HG03520 (cell line): ENCODE measurements at regions not wholly inside any gene's neighbourhood (a gene's known extent, or its start where the extent isn't known, plus 50 kb on each side); places are given as distances from the start of the nearest gene placed in this dataset.
"Not testable (repeated sequence)": the region's sequence is repeated elsewhere in the genome, so short reads cannot be mapped to it uniquely, and the experiment has no call there.

Source experiments
- ATAC-seq: cut with Tn5 transposase; IDR thresholded peaks from one replicate; pipeline ENCODE4 v1.9.1; 2021; ENCODE audit warnings: mild to moderate bottlenecking, moderate library complexity; ENCODE audit not compliant: unreplicated experiment

DNA sequence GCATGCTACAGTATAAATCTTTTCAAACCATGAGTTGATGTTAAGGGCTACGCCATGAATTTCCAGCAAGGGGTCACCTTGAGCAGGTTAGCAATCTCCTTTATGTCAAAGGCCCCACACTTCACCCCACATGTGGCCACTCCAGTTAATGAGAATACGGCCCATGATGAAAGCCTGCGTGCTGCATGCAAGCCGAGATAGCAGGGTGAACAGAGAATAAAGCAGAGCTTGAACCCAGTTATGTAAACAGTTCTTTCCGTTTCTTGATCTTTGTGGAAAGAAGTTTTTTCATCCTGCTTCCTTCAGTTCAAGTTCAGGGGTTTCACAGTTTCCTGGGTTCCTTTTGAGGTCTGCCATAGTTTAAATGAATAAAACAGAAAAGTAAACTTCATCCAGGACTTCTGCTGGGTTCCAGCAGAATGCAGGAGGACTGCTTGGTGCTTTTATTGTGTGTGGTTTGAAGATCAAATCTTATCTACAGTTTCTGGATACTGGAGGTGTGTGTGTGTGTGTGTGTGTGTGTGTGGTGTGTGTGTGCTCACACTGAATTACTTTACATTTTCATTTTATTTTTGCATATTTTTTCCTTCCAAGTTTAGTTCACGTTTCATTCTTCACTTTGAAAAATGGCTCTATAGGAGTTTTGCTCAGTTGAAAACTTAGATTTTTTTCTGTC is 87.1 kb downstream of the HMHB1 start:
- no peak for ATAC-seq

DNA sequence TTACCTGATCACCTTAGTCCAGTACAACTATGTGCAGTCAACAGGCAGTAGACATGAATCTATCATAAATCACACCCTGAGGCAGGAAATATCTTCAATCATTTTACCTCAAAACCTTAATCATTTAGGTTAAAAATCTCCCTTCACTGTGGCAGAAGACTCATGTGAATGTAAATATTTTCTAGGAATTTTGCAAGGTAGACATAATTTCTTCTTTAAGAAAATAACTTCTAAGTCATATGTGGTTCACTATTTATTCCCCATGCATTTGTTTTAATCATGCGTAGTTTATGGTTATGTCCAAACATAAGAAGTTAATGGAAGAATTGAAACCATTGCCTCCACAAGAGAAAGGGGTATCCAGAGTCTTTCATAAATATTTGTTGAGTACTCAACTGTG is 97.0 kb downstream of the HMHB1 start:
- ATAC-seq = no peak

DNA sequence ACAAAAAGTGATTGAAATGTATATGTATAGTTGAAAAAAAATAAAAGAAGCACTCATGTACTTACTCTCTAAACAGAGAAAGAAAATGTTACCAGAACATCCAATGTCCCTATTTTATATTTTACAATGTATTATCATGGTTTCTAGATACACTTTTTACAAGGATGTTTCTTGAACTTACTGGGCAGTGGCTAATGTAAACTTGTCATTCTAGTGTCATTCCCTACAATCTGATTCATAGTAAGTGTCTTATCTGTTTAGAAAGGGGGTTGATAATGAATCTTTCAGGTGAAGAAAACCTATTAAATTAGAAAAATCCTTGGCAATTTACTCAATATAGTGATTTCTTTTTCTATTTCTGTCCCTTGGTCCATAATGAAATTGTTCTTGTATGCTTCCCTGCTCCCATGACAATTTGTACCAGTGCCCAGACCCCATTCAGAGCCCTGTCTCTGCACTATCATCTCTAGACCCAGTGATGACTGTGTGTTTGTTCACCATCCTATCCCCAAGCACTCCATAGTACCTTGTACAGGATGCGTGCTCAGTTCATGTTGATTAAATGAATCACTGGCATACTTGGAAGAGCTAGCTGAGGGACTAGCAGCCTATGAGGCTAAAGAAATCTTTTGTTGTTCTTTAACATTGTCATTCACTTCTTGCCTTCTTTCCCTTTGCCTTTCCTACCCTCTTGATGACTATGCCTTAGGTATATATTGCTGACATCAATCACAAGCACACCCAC is 101.2 kb downstream of the HMHB1 start:
- ATAC-seq = no peak

DNA sequence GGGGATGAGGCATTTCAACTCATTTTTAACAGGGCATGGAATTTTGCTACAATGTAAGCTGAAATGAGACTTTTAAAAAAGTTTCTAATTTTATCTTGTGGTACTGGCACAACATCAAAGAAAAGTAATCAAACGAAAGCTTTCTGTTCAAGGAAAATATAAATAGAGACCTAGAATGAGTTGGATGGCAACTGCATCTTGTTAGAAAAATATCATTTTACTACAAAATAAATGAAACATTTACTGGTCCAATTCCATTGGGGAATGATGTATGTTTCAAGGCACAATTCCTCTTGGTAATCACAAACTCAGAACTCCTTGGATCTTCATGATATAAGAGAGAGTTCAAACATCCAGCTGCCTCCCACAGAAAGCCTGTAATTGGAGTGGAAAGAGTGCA is 102.8 kb downstream of the HMHB1 start:
- ATAC-seq = no peak

DNA sequence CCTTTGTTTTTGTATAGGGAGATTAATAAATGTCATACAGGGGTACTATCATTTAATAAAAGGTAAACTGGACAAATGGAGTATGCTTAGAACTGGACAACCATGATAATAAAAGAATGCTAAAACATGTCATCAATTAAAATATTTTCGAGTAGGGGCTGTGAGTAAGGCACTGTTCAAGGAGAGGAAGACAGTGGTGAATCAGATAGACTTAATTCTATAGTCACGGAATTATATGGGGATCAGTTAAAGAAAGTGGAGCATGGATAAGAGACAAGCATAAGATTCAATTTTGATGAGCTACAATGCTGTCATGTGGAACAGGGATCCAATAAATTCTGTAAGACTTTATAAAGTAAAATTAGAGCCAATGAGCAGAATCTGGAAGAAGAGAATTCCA is 104.5 kb downstream of the HMHB1 start:
- no peak for ATAC-seq

DNA sequence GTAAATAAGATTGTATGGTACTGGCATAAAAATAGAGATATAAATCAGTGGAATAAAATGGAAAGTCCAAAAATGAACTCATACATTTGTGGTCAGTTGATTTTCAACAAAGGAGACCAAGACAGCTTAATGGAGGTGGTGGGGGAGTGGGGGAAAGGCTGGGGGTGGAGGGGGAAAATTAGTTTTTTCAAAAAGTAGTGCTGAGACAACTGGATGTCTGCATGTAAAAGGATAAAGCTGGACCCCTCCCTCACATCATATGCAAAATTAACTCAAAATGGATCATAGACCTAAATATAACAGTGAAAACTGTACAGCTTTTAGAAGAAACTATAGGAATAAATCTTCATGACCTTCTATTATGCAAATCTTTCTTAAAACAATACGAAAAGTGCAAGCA is 107.0 kb downstream of the HMHB1 start:
- ATAC-seq = no peak

DNA sequence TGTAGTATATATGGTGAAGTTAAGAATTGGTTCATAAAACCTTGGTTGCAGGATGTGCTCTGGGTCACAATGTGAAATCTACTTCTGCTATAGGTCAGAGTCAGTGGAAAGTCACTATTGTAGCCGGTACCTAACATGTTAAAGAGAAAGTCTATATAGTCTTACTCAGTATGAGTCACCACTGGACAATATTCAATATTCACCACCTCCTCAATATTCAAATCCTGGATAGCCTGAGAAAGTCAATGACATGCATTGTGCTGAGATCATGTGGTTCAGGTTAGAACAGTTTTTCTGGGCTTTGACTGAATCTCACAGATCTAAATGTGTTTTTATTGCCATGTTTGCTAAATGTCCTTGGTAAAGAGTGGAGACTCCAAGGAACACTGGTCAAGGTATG is 108.8 kb downstream of the HMHB1 start:
- ATAC-seq = no peak

DNA sequence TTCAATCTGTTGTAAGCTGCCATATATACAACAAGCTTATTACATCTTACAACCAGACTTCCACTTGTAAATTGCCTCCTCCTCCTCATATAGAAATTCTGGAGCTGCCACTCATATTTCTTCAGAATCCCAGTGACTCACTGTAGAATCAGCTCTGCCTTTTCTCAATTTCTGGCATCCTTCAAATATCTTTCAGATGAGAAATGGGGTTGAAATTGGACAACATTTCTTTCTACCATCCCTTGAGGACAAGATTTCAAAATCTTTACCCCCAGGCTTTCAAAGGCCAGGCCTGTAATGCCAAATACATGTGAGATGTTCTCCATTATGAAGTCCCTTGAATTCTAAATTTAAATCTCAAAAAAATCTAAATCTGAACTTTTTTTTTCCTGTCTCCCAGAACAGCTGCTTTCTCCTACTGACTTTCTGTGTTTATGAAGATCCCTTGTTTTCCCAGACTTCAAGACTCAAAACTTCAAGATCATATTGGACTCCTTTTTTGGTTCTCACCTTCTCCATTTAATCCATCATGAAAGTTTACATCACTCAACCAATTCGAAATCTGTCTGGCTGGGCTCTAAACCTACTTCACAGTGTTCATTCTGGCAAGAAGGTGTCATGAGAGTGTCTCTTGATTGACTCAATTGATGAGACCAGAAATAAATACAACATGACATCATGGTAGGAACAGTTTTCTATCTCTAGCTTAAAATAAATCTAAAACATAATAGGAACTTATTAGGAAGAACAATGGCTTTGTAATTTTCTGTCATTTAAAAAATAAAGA is 109.8 kb downstream of the HMHB1 start:
- no peak for ATAC-seq

DNA sequence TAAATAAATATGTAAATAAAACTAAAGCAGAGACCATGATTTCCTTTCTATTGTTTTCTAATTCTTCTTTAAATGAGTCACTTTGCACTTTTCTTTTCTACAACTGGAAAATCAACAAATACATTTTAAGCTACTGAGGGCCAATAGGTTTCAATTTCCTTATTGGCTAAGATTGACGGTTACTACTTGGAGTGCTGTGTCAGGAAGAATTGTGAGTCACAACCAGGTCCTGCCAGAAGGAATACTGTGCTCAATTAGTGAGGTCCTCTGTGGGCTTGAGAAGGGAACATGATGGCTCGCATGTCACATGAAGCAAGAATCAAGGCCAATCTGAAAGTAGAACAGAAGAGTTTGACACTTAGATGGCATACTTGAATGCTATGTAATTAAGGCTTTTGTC is 110.8 kb downstream of the HMHB1 start:
- ATAC-seq = no peak

DNA sequence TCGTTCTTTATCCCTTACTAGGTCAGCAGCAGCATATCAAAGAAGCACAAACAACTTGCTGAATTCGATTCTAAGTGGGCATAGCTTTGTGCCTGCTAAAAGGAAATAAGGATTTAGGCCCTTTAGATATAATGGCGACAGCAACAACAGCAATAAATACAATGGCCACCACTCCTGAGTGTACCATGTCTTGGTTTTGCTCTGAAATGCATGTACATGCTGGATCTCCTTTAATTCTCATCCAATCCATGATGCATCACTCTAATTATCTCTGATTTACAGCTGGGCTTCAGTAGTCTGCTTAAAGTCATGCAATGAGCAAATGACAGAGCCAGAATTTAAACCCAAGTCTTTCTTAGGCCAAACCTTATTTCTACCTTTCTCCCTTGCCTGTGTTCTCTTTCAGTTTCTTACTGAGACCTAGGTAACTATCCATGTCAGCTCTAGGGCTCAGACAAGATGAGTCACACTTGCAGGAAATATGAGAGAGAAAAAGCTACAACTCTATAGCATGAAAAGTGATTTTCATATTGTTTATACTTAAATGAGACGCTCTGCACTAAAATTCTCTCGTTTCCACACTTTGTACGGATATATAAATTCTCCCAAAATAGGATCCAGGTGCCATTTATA is 111.8 kb downstream of the HMHB1 start:
- ATAC-seq = peak; percentile 53

DNA sequence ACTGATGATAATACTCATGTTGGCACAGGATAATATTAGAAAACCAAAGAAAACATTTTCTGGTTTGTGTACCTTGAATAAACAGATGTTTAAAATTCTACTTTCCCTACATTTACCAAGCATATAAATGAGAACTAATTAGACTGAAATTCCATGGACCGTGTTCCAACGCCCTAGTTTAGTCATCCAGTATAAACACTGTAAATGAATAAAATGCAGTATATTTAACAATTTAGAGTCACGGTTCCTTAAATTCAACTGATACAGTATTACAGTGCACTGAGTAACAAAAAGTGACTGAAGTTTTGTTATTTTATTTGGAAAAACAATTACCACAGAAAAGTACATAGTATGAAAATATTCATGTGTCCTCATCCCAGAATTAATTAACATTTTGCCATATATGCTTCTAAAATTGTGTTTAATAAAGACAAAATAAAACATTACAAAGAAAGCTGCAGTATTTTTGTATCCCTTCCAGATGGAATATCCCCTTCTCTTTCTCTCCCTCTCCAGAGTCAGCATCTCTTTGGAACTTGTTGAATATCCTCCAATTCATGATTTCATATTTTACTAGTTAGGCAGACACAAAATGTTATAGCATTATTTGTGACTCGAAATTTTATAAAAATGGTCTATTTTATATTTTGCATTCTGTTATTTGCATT is 112.5 kb downstream of the HMHB1 start:
- ATAC-seq = no peak

DNA sequence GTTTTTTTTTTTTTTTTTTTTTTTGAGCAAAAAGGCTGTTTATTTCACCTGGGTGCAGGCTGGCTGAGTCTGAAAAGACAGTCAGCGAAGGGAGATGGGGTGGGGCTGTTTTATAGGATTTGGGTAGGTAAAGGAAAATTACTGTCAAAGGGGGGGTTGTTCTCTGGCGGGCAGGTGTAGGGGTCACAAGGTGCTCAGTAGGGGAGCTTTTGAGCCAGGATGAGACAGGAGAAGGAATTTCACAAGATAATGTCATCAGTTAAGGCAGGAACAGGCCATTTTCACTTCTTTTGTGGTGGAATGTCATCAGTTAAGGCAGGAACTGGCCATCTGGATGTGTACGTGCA is 113.0 kb downstream of the HMHB1 start:
- ATAC-seq = not testable (repeated sequence)

DNA sequence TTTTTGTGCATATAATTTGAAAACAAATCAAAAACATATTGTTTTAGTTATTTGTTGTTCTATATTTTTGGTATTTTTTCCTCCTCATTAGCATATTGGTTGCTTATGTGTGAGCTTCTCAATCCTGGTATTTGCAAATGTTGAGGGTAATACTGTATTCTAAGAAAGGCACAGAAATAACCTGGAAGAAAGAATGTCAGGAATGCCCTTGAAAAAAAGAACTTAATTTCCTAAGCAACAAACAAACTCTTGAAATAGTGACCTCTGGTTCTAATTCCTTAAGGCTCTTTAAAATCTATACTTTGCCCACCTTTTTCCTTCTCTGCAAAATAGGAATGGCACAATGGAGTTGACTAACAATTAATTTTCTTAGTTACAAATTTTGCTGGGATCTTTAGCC is 117.5 kb downstream of the HMHB1 start:
- no peak for ATAC-seq

DNA sequence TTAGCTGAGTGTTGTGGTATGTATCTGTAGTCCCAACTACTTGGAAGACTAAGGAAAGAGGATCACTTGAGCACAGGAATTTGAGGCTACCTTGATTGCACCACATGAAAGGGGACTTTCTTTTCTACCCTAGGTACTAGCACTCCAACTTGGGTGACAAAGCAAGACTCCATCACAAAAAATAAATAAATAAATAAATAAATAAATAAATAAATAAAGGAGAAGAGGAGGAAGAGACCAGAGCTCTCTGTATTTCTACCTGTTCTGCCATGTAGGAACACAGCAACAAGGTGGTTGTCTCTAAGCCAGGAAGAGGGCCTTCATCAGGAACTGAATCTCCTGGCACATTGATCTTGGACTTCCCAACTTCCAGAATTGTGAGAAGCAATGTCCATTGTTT is 118.6 kb downstream of the HMHB1 start:
- ATAC-seq = no peak

DNA sequence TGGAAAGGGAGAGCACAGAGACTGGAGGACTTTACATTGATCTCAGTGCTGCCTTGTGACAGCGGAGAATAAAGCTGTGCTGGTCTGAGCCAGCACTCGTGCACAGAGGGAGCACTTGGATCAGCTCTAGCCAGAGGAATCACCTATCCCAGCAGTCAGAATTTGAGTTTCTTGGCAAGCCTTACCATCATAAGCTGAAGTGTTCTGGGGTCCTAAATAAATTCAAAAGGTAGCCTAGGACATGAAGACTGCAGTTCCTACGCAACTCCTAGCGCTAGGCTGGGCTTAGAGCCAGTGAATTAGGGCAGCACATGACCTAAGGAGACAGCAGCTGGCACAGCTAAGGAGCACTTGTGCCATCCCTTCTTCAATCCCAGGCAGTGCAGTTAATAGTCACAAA is 119.5 kb downstream of the HMHB1 start:
- no peak for ATAC-seq

DNA sequence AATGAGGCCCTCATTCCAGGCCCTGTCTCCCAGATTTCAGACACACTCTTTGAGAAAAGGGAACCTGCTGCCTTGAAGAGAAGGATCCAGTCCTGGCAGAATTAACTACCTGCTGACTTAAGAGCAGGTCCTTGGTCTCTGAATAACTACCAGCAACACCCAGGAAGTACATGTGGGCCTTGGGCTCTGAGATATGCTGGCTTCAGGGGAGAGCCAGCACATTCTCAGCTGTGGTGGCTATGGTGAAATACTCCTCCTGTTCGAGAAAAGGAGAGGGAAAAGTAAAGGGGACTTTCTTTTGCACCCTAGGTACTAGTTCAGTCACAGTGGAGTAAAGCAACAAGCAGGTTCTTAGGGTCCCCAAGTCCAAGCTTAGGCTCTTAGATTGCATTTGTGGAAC is 120.0 kb downstream of the HMHB1 start:
- no peak for ATAC-seq

DNA sequence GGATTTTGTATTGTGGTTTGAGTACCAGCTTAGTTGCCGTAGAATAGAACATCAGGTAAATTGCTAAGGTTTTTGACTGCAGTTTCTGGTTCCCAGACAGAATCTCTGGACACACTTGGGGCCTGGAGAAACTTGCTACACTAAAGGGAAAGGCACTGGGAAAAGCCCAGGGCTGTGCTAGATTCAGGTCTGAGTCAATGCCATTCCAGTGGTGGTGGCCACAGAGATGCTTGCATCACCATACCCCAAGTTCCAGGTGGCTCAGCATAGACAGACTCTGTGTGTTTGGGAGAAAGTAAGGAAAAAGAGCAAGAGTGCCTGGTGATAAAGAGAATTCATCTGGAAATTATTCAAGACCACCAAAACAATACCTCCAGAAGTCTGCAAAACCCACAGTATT is 120.6 kb downstream of the HMHB1 start:
- ATAC-seq = no peak

DNA sequence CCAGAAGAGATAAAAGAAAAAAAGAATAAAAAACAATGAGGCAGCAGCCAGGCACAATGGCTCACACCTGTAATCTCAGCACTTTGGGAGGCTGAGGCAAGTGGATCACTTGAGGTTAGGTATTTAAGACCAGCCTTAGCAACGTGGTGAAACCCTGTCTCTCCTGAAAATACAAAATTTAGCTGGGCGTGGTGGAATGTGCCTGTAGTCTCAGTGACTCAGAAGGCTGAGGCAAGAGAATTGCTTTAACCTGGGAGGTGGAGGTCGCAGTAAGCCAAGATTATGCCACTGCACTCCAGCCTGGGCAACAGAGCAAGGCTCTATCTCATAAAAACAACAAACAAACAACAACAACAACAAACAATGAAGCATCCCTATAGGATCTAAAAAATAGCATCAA is 121.5 kb downstream of the HMHB1 start:
- ATAC-seq = no peak

DNA sequence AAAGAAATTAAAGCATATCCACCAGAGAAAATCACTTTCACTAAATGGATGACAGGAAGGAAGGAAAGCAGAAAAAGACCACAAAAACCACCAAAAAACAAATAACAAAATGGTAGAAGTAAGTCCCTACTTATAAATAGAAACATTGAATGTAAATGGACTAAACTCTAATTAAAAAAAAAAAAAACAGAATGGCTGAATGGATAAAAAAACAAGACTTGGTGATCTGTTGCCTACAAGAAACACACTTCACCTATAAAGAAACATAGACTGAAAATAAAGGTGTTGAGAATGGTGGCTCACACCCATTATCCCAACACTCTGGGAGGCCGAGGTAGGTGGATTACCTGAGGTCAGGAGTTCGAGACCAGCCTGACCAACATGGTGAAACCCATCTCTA is 122.9 kb downstream of the HMHB1 start:
- ATAC-seq = no peak

DNA sequence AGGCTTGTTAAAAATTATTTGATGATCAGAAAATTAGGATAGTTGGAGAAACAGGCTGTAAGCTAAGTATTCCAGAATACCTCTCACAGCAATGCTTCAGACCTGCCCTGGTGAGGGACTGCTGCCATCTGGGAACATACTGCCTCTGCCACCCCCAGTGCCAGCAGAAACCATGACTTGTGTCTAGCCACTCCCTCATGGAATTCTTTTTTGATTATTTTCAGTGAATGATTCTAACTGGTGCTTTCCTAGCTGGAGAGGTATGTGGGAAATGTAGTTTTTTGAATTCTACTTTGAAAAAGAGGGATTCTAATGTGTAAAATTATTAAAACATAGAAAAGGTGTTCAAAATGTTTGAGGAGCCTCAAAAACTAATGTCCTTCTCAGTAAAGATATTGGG is 126.3 kb downstream of the HMHB1 start:
- ATAC-seq = no peak

DNA sequence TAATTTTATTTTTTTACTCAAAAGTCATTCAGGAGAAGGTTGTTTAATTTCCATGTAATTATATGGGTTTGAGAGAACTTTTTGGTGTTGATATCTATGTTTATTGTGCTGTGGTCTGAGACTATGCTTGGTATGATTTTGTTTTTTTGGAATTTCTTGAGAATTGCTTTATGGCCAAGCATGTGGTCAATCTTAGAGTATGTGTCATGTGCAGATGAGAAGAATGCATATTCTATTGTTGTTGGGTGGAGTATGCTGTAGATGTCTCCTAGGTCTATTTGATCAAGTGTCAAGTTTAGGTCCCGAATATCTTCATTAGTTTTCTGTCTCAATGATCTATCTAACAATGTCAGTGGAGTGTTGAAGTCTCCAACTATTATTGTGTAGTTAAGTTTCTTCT is 134.9 kb downstream of the HMHB1 start:
- ATAC-seq = no peak
